ENCODE measurements at regions not wholly inside any gene's neighbourhood (a gene's known extent, or its start where the extent isn't known, plus 50 kb on each side); places are given as distances from the start of the nearest gene placed in this dataset.

GRCh38 chrX:113675278-113675677 lies 834.6 kb upstream of the AMOT start:
- no peak for ATAC-seq
- Mint-ChIP-seq H3K27me3 (no peaks in the 10 kb centered on the region), H3K4me3 (no peak overlapping the region), H3K27ac (no peak overlapping the region), H3K9me3 (no peaks in the 10 kb centered on the region), H3K4me1 (no peaks in the 10 kb centered on the region)
- DNase-seq, result no peak

DNA sequence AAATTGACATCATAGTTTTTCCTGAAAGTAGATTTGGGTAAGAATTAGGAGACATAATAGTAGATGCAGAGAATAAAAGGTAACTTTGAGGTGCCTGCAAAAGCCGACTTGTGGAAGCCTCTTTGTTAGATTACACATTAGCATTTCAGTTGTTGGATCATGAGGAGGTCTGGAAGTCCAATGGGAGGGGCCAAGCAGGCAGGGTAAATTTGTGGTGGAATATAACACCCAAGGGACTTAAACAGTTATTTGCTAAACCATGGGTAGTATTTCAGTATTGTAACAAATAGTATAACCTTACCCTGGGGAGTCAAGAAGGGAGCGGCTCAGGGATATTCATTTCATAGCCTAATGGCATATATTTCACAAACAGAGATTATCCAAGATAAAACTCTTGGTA lies 810.7 kb upstream of the AMOT start:
- H3K9me3 Mint-ChIP-seq, result no peaks in the 10 kb centered on the region

DNA sequence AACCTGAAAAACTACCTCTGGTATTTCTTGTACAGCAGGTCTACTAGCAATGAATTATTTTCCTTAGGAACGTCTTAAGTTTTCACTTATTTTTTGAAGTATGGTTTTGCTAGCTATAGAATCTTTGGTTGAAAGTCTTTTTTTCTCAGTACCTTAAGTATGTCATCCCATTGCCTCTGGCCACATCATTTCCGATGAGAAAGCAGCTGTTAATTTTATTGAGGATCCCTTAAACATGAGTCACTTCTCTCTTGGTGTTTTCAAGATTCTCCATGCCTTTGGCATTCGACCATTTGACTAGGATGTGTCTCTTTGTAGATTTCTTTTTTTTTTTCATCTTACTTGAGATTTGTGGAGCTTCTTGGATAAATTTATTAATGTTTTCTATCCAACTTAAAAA lies 803.8 kb upstream of the AMOT start:
- Mint-ChIP-seq H3K27ac (no peak overlapping the region), H3K4me1 (no peaks in the 10 kb centered on the region), H3K27me3 (no peaks in the 10 kb centered on the region), H3K9me3 (no peaks in the 10 kb centered on the region), H3K4me3 (no peak overlapping the region)
- DNase-seq (no peak), ATAC-seq (no peak)

More for the DNA sequence above, 810.7 kb upstream of the AMOT start:
- H3K4me1 Mint-ChIP-seq, result no peaks in the 10 kb centered on the region
- H3K4me3 Mint-ChIP-seq, result no peak overlapping the region
- ATAC-seq (no peak), DNase-seq (no peak)
- H3K27ac Mint-ChIP-seq, result no peak overlapping the region
- no peaks in the 10 kb centered on the region for H3K27me3 Mint-ChIP-seq

DNA sequence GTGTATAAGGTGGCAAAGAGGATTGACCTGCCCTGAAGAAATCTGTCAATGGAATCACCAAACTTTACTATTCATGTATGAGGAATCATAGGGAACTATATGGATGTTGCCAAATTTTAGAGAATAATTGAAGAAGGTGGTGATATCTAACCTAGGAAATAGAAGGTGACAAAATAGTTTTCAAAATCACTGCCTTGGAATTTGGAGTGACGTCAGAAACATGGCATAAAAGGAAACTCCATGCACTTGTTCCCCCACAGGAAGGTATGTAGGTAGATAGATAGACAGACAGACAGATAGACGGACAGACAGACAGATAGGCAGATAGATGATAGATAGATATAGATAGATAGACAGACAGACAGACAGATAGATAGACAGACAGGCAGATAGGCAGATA lies 793.9 kb upstream of the AMOT start:
- no peak for ATAC-seq
- peaks cover 0 to 5% of the 10 kb centered on the region in 2 donors for H3K9me3 Mint-ChIP-seq
- H3K27me3 Mint-ChIP-seq, result no peaks in the 10 kb centered on the region
- H3K4me3 Mint-ChIP-seq, result no peak overlapping the region
- H3K4me1 Mint-ChIP-seq, result no peaks in the 10 kb centered on the region
- H3K27ac Mint-ChIP-seq, result no peak overlapping the region
- no peak for DNase-seq

- Mint-ChIP-seq H3K27ac (no peak overlapping the region), H3K4me3 (no peak overlapping the region), H3K27me3 (no peaks in the 10 kb centered on the region), H3K4me1 (no peaks in the 10 kb centered on the region), H3K9me3 (no peaks in the 10 kb centered on the region)
- ATAC-seq (no peak), DNase-seq (no peak)
Measured at GRCh38 chrX:113629326-113629725, 788.7 kb upstream of the AMOT start.

- ATAC-seq (no peak), DNase-seq (no peak)
- Mint-ChIP-seq H3K27me3 (no peaks in the 10 kb centered on the region), H3K4me3 (no peak overlapping the region), H3K9me3 (no peaks in the 10 kb centered on the region), H3K4me1 (no peaks in the 10 kb centered on the region), H3K27ac (no peak overlapping the region)
Measured at GRCh38 chrX:113594123-113594841, 753.7 kb upstream of the AMOT start.

DNA sequence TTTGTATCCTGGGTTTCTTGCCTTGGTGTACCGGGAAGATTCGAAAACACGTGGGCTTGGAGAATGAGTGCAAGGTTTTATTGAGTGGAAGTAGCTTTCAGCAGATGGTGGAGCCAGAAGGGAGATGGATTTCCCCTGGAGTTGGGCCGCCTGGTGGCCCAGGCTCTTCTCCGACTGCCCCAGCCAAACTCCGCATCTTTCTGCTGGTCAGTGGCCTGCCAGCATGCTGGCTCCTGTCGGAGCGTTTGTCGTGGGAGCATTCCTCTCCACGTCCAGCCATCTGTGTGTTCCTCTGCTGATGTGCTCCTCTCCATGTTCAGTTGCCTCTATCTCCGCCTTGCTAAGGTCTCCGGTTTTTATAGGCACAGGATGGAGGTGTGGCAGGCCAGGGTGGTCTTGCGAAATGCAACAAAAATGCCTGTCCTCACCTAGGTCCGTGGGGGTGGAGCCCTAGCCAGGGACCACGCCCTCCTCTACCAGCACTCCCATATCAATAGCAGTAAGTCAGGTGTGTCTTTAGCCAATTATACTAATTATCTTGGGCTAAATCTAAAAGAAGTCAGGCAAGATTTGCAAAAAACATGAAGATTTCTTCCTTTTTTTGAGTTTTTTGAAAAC lies 745.8 kb upstream of the AMOT start:
- H3K27me3 Mint-ChIP-seq, result no peaks in the 10 kb centered on the region
- DNase-seq (no peak), ATAC-seq (no peak)
- H3K9me3 Mint-ChIP-seq, result no peaks in the 10 kb centered on the region
- no peaks in the 10 kb centered on the region for H3K4me1 Mint-ChIP-seq
- no peak overlapping the region for H3K4me3 Mint-ChIP-seq
- H3K27ac Mint-ChIP-seq, result peak overlapping the region in 1 of 2 donors; percentile 19

- no peak overlapping the region for H3K27ac Mint-ChIP-seq
Measured at GRCh38 chrX:113580486-113580885, 739.9 kb upstream of the AMOT start.

DNA sequence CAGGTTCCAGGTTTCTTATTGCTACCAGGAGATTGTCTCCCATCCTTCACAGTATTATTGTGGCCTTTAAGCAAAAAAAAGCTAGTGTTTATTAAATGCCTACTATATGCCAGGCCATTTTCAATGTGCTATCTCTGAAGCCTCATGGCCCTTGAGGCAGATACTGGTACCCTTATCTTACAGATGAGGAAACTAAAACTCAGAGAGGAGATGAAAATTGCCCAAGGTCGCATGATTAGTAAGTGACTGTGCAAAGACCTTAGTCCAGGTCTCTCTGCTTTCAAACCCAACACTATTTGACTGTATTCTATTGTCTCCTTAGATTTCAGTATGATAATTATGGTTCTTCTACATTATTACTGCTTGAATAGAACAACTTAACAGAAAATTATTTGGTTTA lies 717.9 kb upstream of the AMOT start:
- no peaks in the 10 kb centered on the region for H3K9me3 Mint-ChIP-seq

More at GRCh38 chrX:113580486-113580885, 739.9 kb upstream of the AMOT start:
- DNase-seq, result no peak
- H3K4me3 Mint-ChIP-seq, result no peak overlapping the region
- peaks cover 0 to 5% of the 10 kb centered on the region in 2 donors for H3K9me3 Mint-ChIP-seq
- no peak for ATAC-seq
- no peaks in the 10 kb centered on the region for H3K27me3 Mint-ChIP-seq
- H3K4me1 Mint-ChIP-seq, result no peaks in the 10 kb centered on the region

GRCh38 chrX:113551919-113552318 lies 711.3 kb upstream of the AMOT start:
- ATAC-seq, result no peak
- no peak for DNase-seq
- Mint-ChIP-seq H3K9me3 (no peaks in the 10 kb centered on the region), H3K27me3 (no peaks in the 10 kb centered on the region), H3K4me1 (no peaks in the 10 kb centered on the region), H3K27ac (no peak overlapping the region), H3K4me3 (no peak overlapping the region)

More for the DNA sequence above, 717.9 kb upstream of the AMOT start:
- ATAC-seq (no peak), DNase-seq (no peak)
- Mint-ChIP-seq H3K4me3 (no peak overlapping the region), H3K27ac (no peak overlapping the region), H3K4me1 (no peaks in the 10 kb centered on the region), H3K27me3 (no peaks in the 10 kb centered on the region)

DNA sequence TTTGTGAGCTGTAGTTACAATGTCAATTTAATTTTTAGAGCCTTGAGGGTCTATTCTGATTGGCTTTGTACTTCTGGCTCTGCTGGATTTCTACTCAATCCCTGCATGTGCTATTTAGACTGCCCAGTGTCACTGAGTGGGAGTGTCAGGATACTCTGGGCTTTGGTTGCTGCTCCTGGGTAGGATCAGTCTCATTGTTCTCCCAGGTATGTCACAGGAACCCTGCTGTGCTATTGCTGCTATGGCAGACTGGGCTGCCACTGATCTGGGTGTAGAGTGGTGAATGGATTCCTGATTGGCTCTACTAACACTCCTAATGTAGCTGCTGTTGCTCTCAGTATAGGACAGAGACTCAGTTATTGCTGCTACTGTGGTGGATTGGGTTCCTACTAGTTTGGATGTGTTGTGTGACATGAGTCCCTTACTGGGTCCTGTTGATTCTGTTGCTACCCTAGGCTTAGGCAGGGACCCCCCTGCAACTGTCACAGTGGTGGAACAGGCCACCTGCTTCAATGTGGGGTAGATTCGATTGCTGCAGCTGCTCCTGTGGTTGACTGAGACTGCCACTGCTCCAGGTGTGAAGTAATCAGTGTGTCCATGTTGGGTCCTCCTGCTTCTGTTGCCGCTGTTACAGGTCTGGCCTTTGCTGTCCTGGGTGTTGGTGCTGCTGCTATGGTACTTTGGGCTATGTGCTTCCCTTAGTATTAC lies 707.8 kb upstream of the AMOT start:
- Mint-ChIP-seq H3K27me3 (no peaks in the 10 kb centered on the region), H3K4me1 (no peaks in the 10 kb centered on the region), H3K9me3 (no peaks in the 10 kb centered on the region), H3K27ac (no peak overlapping the region), H3K4me3 (no peak overlapping the region)
- DNase-seq, result no peak
- ATAC-seq, result no peak

DNA sequence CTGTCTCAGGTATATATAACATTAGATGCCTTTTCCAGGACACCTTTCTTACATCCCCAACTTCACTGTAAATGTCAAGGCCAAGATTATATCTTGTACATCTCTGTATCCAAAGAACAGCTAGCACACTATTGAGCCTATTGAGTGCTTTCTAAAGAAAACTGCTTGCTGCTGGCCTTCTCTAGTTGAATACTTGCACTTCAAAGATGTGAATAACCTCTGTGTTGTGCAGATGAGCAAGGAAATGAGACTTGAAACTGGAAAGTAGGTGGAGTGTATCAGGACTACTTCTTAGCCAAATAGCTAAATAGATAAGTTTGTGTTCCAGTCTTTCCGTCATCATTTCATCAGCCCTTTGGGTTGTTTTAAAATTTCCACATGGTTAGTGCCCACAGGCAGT lies 704.4 kb upstream of the AMOT start:
- Mint-ChIP-seq H3K4me1 (no peaks in the 10 kb centered on the region), H3K27ac (no peak overlapping the region), H3K9me3 (no peaks in the 10 kb centered on the region), H3K27me3 (no peaks in the 10 kb centered on the region), H3K4me3 (no peak overlapping the region)
- DNase-seq (no peak), ATAC-seq (no peak)

DNA sequence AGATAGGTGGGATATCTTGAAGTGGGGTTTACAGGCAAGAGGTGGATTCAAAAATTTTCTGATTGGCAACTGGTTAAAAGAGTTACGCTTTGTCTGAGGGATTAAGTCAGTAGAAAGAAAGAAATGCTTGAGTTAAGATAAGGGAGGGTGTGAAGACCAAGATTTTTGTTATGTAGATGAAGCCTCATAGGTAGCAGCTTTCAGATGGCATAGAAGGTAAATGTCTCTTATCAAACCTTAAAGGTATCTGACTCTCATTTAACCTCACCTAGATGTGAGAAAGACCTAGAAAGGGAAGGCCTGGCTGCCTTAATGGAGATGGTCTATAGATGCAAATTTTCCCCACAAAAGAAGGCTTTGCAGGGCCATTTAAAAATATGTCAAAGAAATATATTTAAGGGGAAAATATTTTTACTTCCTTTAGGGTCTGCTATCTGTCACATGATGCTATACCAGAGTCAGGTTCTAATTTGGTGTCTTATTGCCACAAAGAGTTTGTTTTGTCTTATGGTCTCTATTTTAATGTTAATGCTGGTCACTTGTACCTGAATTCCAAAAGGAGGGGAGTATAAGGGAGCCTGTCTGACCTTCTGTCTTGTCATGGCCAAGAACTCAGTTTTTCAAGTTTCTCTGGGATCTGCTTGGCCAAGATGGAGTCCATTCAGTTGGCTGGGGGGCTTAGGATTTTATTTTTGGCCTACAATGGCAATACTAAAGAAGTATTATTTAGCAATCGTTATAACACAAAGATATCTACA lies 699.1 kb upstream of the AMOT start:
- Mint-ChIP-seq H3K27ac (no peak overlapping the region), H3K4me3 (no peak overlapping the region), H3K4me1 (no peaks in the 10 kb centered on the region), H3K27me3 (no peaks in the 10 kb centered on the region), H3K9me3 (no peaks in the 10 kb centered on the region)
- DNase-seq (no peak), ATAC-seq (no peak)

DNA sequence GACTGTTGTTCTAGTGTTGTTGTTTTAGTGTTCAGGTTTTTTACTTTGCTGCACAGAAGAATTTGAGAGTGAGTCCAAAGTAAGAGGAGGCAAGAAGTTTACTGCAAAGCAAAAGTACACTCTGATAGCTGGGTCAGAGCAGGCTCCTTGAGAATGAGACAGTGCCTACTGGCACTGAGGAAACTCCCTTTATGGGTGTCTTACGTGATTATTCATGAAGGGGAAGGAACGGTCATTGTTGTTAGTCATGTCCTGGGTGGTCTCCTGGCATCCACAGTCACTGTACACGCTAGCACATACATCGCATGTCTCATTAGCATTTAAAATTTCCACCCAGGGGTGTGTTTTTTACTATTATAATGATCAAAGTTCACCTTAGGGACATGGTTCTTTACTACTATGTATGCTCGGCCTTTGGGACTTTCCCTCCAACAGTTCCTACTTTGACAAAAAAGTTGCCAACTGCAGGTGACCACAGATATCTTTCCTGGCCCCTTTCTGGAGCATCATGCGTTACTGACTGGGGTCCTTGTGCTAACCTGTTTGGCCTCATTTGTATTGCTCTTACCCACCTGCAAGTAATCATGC lies 688.9 kb upstream of the AMOT start:
- DNase-seq (no peak), ATAC-seq (no peak)
- Mint-ChIP-seq H3K4me3 (no peak overlapping the region), H3K4me1 (no peaks in the 10 kb centered on the region), H3K9me3 (no peaks in the 10 kb centered on the region), H3K27me3 (no peaks in the 10 kb centered on the region), H3K27ac (no peak overlapping the region)

DNA sequence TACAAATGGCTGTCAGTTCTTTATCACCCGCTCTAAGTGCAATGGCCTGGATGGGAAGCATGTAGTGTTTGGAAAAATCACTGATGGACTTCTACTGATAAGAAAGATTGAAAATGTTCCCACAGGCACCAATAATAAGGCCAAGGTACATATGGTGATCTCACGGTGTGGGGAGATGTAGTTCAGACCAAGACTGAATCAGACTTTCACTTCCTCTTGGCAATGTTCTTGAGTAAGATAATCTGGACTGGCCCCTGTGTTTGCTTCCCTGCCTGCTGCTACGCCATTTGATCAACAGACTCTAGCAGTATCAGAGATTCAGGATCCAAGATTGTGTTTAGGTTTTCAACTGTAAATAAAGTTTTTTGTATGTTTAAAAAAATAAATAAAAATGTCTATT lies 682.2 kb upstream of the AMOT start:
- no peaks in the 10 kb centered on the region for H3K4me1 Mint-ChIP-seq
- ATAC-seq (no peak), DNase-seq (no peak)
- H3K27me3 Mint-ChIP-seq, result no peaks in the 10 kb centered on the region
- no peak overlapping the region for H3K27ac Mint-ChIP-seq
- no peak overlapping the region for H3K4me3 Mint-ChIP-seq
- H3K9me3 Mint-ChIP-seq, result no peaks in the 10 kb centered on the region

Measured in stimulated activated naive CD8-positive, alpha-beta T cell treated with anti-CD3 and anti-CD28 coated beads, Interleukin-15, amount 100 ng/mL, for 72 hours (primary cell).